ENCODE measurements at regions not wholly inside any gene's neighbourhood (a gene's known extent, or its start where the extent isn't known, plus 50 kb on each side); places are given as distances from the start of the nearest gene placed in this dataset.

- no peak overlapping the region for H3K4me2 ChIP-seq (ENCODE audit: insufficient read depth, low read length)
- no peak overlapping the region for H2AFZ ChIP-seq (ENCODE audit: low read length)
- H3K36me3 ChIP-seq (ENCODE audit: insufficient read depth, low read length), result no peaks in the 10 kb centered on the region
- H3K27me3 ChIP-seq (ENCODE audit: insufficient read depth, low read length), result peaks cover 42% of the 10 kb centered on the region
- DNase-seq (ENCODE audit: insufficient read length, low spot score, missing footprints), result no peak
- no peak for TF ChIP-seq CTCF (IDR thresholded peaks at IDR 0.05; ENCODE audit: extremely low read depth, low read depth, low read length)
- no peaks in the 10 kb centered on the region for H3K4me1 ChIP-seq (ENCODE audit: insufficient read depth, low read length)
- H3K4me3 ChIP-seq (ENCODE audit: insufficient read depth, low read length), result no peak overlapping the region
- H3K79me2 ChIP-seq (ENCODE audit: insufficient read depth, low read length), result no peaks in the 10 kb centered on the region
- no peak overlapping the region for H3K27ac ChIP-seq (ENCODE audit: low read depth, low read length)
- H3K9me3 ChIP-seq (ENCODE audit: low read depth, low read length), result no peaks in the 10 kb centered on the region
- peaks cover 4% of the 10 kb centered on the region for H4K20me1 ChIP-seq (ENCODE audit: insufficient read depth, low read length)
Measured at GRCh38 chrX:110432091-110432905, 73.7 kb downstream of the RTL9 start.

- no peak overlapping the region for H2AFZ ChIP-seq (ENCODE audit: low read length)
- no peak overlapping the region for H3K27ac ChIP-seq (ENCODE audit: low read depth, low read length)
- no peak overlapping the region for H3K4me2 ChIP-seq (ENCODE audit: insufficient read depth, low read length)
- no peaks in the 10 kb centered on the region for H3K4me1 ChIP-seq (ENCODE audit: insufficient read depth, low read length)
- no peaks in the 10 kb centered on the region for H3K36me3 ChIP-seq (ENCODE audit: insufficient read depth, low read length)
- no peak for DNase-seq (ENCODE audit: insufficient read length, low spot score, missing footprints)
- no peak overlapping the region for H3K4me3 ChIP-seq (ENCODE audit: insufficient read depth, low read length)
- no peak for TF ChIP-seq CTCF (IDR thresholded peaks at IDR 0.05; ENCODE audit: extremely low read depth, low read depth, low read length)
- no peaks in the 10 kb centered on the region for H3K79me2 ChIP-seq (ENCODE audit: insufficient read depth, low read length)
- peaks cover 45% of the 10 kb centered on the region for H3K27me3 ChIP-seq (ENCODE audit: insufficient read depth, low read length)
- H4K20me1 ChIP-seq (ENCODE audit: insufficient read depth, low read length), result peaks cover 4% of the 10 kb centered on the region
- H3K9me3 ChIP-seq (ENCODE audit: low read depth, low read length), result no peaks in the 10 kb centered on the region
Measured at GRCh38 chrX:110432906-110433215, 74.2 kb downstream of the RTL9 start.

- no peak for DNase-seq (ENCODE audit: insufficient read length, low spot score, missing footprints)
- no peak overlapping the region for H3K27ac ChIP-seq (ENCODE audit: low read depth, low read length)
- no peak overlapping the region for H2AFZ ChIP-seq (ENCODE audit: low read length)
- no peak for TF ChIP-seq CTCF (IDR thresholded peaks at IDR 0.05; ENCODE audit: extremely low read depth, low read depth, low read length)
- peaks cover 4% of the 10 kb centered on the region for H4K20me1 ChIP-seq (ENCODE audit: insufficient read depth, low read length)
- no peaks in the 10 kb centered on the region for H3K79me2 ChIP-seq (ENCODE audit: insufficient read depth, low read length)
- no peaks in the 10 kb centered on the region for H3K4me1 ChIP-seq (ENCODE audit: insufficient read depth, low read length)
- no peaks in the 10 kb centered on the region for H3K36me3 ChIP-seq (ENCODE audit: insufficient read depth, low read length)
- no peak overlapping the region for H3K4me2 ChIP-seq (ENCODE audit: insufficient read depth, low read length)
- H3K27me3 ChIP-seq (ENCODE audit: insufficient read depth, low read length), result peaks cover 59% of the 10 kb centered on the region
- no peak overlapping the region for H3K4me3 ChIP-seq (ENCODE audit: insufficient read depth, low read length)
- H3K9me3 ChIP-seq (ENCODE audit: low read depth, low read length), result no peaks in the 10 kb centered on the region
Measured at GRCh38 chrX:110435196-110435595, 76.5 kb downstream of the RTL9 start.

- TF ChIP-seq CTCF (IDR thresholded peaks at IDR 0.05; ENCODE audit: extremely low read depth, low read depth, low read length), result no peak
- H3K4me1 ChIP-seq (ENCODE audit: insufficient read depth, low read length), result no peaks in the 10 kb centered on the region
- peaks cover 63% of the 10 kb centered on the region for H3K27me3 ChIP-seq (ENCODE audit: insufficient read depth, low read length)
- no peaks in the 10 kb centered on the region for H3K79me2 ChIP-seq (ENCODE audit: insufficient read depth, low read length)
- H3K9me3 ChIP-seq (ENCODE audit: low read depth, low read length), result no peaks in the 10 kb centered on the region
- H3K4me2 ChIP-seq (ENCODE audit: insufficient read depth, low read length), result no peak overlapping the region
- H4K20me1 ChIP-seq (ENCODE audit: insufficient read depth, low read length), result peaks cover 4% of the 10 kb centered on the region
- H3K4me3 ChIP-seq (ENCODE audit: insufficient read depth, low read length), result no peak overlapping the region
- no peak for DNase-seq (ENCODE audit: insufficient read length, low spot score, missing footprints)
- no peak overlapping the region for H2AFZ ChIP-seq (ENCODE audit: low read length)
- no peaks in the 10 kb centered on the region for H3K36me3 ChIP-seq (ENCODE audit: insufficient read depth, low read length)
- H3K27ac ChIP-seq (ENCODE audit: low read depth, low read length), result no peak overlapping the region
Measured at GRCh38 chrX:110436523-110436922, 77.9 kb downstream of the RTL9 start.

Measured in osteoblast (primary cell).